Vagina (tissue), 2 donors: ENCODE measurements at regions not wholly inside any gene's neighbourhood (a gene's known extent, or its start where the extent isn't known, plus 50 kb on each side); places are given as distances from the start of the nearest gene placed in this dataset.
A peak's percentile ranks its signal among the peaks of the same experiment; 100 is the strongest.

ENCODE experiments used
- DNase-seq, 2 donors: peaks; one replicate each; pipeline ENCODE4 v3.0.0-alpha.2; 2017; ENCODE audit errors: extremely low spot score in 2 of 2
- H3K27ac ChIP-seq: fragments of 200-600 bp; sonication (generic); one replicate; pipeline ENCODE4 v1.5.1; 2019
- H3K27me3 ChIP-seq: fragments of 200-600 bp; sonication (generic); one replicate; pipeline ENCODE4 v1.5.1; 2019
- H3K36me3 ChIP-seq, 2 donors: fragments of 200-600 bp; sonication (generic); one replicate each; pipeline ENCODE4 v1.5.1; 2017 to 2019
- H3K4me1 ChIP-seq: fragments of 200-600 bp; sonication (generic); one replicate; pipeline ENCODE4 v1.5.1; 2019
- H3K4me3 ChIP-seq, 2 donors: fragments of 200-600 bp; sonication (generic); 1 replicate in 1 of 2; 2 replicates in 1 of 2; pipeline ENCODE4 v1.5.1; 2016 to 2019
- H3K9me3 ChIP-seq: fragments of 200-600 bp; sonication (generic); one replicate; pipeline ENCODE4 v1.5.1; 2019
- CTCF ChIP-seq, 3 experiments: fragments of 450-650 bp in 2 of 3; fragments of 200-600 bp in 1 of 3; sonication (generic) in 1 of 3; IDR thresholded peaks; one replicate each; pipeline ENCODE4 v1.5.1; 2017 to 2019; ENCODE audit warnings: antibody characterized with exemption in 3 of 3, mild to moderate bottlenecking in 2 of 3, moderate library complexity in 2 of 3
- POLR2A ChIP-seq, 2 donors: fragments of 450-650 bp; IDR thresholded peaks; one replicate each; pipeline ENCODE4 v1.6.1; 2017; ENCODE audit warnings: antibody characterized with exemption in 2 of 2, mild to moderate bottlenecking in 2 of 2, moderate library complexity in 2 of 2
- POLR2AphosphoS5 ChIP-seq, 2 donors: sonication (generic); formaldehyde crosslinking; IDR thresholded peaks; one replicate each; pipeline ENCODE4 v1.9.0; 2017; ENCODE audit warnings: antibody characterized with exemption in 2 of 2, mild to moderate bottlenecking in 2 of 2, low read depth in 1 of 2; ENCODE audit not compliant: insufficient read depth in 1 of 2
- intact Hi-C: fragments of 100-400 bp; cut with DNase I; formaldehyde crosslinking; loops from one replicate; pipeline ENCODE4 v1.15.1; 2023

- Histone ChIP-seq H3K36me3 (no peaks in the 10 kb centered on the region), H3K4me3 (no peak overlapping the region), H3K9me3 (no peaks in the 10 kb centered on the region), H3K4me1 (no peaks in the 10 kb centered on the region), H3K27me3 (no peaks in the 10 kb centered on the region), H3K27ac (no peak overlapping the region)
- TF ChIP-seq CTCF (IDR thresholded peaks at IDR 0.05) (no peak), POLR2A (IDR thresholded peaks at IDR 0.05) (no peak), POLR2AphosphoS5 (IDR thresholded peaks at IDR 0.05; ENCODE audit: insufficient read depth in 1 of 2, low read depth in 1 of 2) (no peak)
- intact Hi-C loops: no loop called here
- DNase-seq: no peak
These were observed 334.1 kb downstream of the BCL11B start for GRCh38 chr14:98937712-98938505.

- no peak for DNase-seq
- peaks cover 6% of the 10 kb centered on the region for H3K4me1 ChIP-seq
- H3K36me3 ChIP-seq: no peaks in the 10 kb centered on the region
- H3K9me3 ChIP-seq: no peaks in the 10 kb centered on the region
- no peak overlapping the region for H3K27ac ChIP-seq
- no peaks in the 10 kb centered on the region for H3K27me3 ChIP-seq
- intact Hi-C loops: no loop called here
- no peak overlapping the region for H3K4me3 ChIP-seq
- TF ChIP-seq POLR2AphosphoS5 (IDR thresholded peaks at IDR 0.05; ENCODE audit: insufficient read depth in 1 of 2, low read depth in 1 of 2): no peak
- TF ChIP-seq POLR2A (IDR thresholded peaks at IDR 0.05): no peak
- TF ChIP-seq CTCF (IDR thresholded peaks at IDR 0.05): no peak
These were observed 331.1 kb downstream of the BCL11B start for GRCh38 chr14:98940693-98941437.

GRCh38 chr14:98941481-98941880 is 330.5 kb downstream of the BCL11B start:
- H3K27ac ChIP-seq: no peak overlapping the region
- no peaks in the 10 kb centered on the region for H3K36me3 ChIP-seq
- intact Hi-C loops: no loop called here
- H3K4me1 ChIP-seq: peaks cover 12% of the 10 kb centered on the region
- H3K27me3 ChIP-seq: no peaks in the 10 kb centered on the region
- no peak overlapping the region for H3K4me3 ChIP-seq
- no peak for TF ChIP-seq POLR2A (IDR thresholded peaks at IDR 0.05)
- TF ChIP-seq POLR2AphosphoS5 (IDR thresholded peaks at IDR 0.05; ENCODE audit: insufficient read depth in 1 of 2, low read depth in 1 of 2): no peak
- no peak for TF ChIP-seq CTCF (IDR thresholded peaks at IDR 0.05)
- no peak for DNase-seq
- no peaks in the 10 kb centered on the region for H3K9me3 ChIP-seq

GRCh38 chr14:98943907-98944306 is 328.1 kb downstream of the BCL11B start:
- no peak overlapping the region for H3K4me3 ChIP-seq
- H3K4me1 ChIP-seq: peaks cover 26% of the 10 kb centered on the region
- intact Hi-C loops: no loop called here
- TF ChIP-seq CTCF (IDR thresholded peaks at IDR 0.05) (no peak), POLR2A (IDR thresholded peaks at IDR 0.05) (no peak), POLR2AphosphoS5 (IDR thresholded peaks at IDR 0.05; ENCODE audit: insufficient read depth in 1 of 2, low read depth in 1 of 2) (no peak)
- no peak for DNase-seq
- no peaks in the 10 kb centered on the region for H3K9me3 ChIP-seq
- H3K36me3 ChIP-seq: no peaks in the 10 kb centered on the region
- H3K27me3 ChIP-seq: no peaks in the 10 kb centered on the region
- no peak overlapping the region for H3K27ac ChIP-seq

GRCh38 chr14:98944989-98945388 is 327.0 kb downstream of the BCL11B start:
- Histone ChIP-seq H3K4me3 (no peak overlapping the region), H3K27ac (peak overlapping the region; percentile 61), H3K27me3 (no peaks in the 10 kb centered on the region), H3K4me1 (peaks cover 33% of the 10 kb centered on the region), H3K36me3 (no peaks in the 10 kb centered on the region), H3K9me3 (no peaks in the 10 kb centered on the region)
- intact Hi-C loops: no loop called here
- DNase-seq: no peak
- no peak for TF ChIP-seq CTCF (IDR thresholded peaks at IDR 0.05)
- TF ChIP-seq POLR2A (IDR thresholded peaks at IDR 0.05): no peak
- TF ChIP-seq POLR2AphosphoS5 (IDR thresholded peaks at IDR 0.05; ENCODE audit: insufficient read depth in 1 of 2, low read depth in 1 of 2): no peak
